A673 (cell line): ENCODE measurements at regions not wholly inside any gene's neighbourhood (a gene's known extent, or its start where the extent isn't known, plus 50 kb on each side); places are given as distances from the start of the nearest gene placed in this dataset.

ENCODE experiments used
- BruUV-seq: library from RNA; stranded (reverse); fragments of 400-500 nt; replicated peaks from 2 replicates; lab custom pipeline; 2021; lab: Mats Ljungman, UMichigan
- CTCF ChIA-PET: fragments of 300-600 bp; sonication (Branson Sonifier 250); formaldehyde crosslinking; loops from one replicate; lab custom pipeline; 2022; ENCODE audit warnings: antibody characterized with exemption; lab: Charles Lee
- POLR2A ChIA-PET: fragments of 300-600 bp; sonication (Branson Sonifier 250); formaldehyde crosslinking; loops from one replicate; lab custom pipeline; 2022; ENCODE audit warnings: antibody characterized with exemption; ENCODE audit not compliant: low non-redundant PET; lab: Charles Lee
- DNase-seq: peaks from one replicate; pipeline ENCODE4 v3.0.0-alpha.2; 2015; ENCODE audit warnings: low spot score
- H3K27ac ChIP-seq: fragments of 200-600 bp; sonication (generic); 2 replicates; pipeline ENCODE4 v1.5.1; 2016; ENCODE audit warnings: mixed run types, low read depth, mild to moderate bottlenecking, mixed read lengths, antibody characterized with exemption, low read length; ENCODE audit not compliant: poor library complexity, severe bottlenecking
- H3K27me3 ChIP-seq: fragments of 200-600 bp; sonication (generic); replicated peaks from 2 replicates; pipeline ENCODE4 v1.6.1; 2017; ENCODE audit warnings: mixed run types, low read depth, mild to moderate bottlenecking, mixed read lengths, antibody characterized with exemption, low read length; ENCODE audit not compliant: insufficient read depth, poor library complexity
- H3K36me3 ChIP-seq: fragments of 200-600 bp; sonication (generic); 2 replicates; pipeline ENCODE4 v1.6.1; 2016; ENCODE audit warnings: mixed run types, mild to moderate bottlenecking, mixed read lengths, antibody characterized with exemption, low read length; ENCODE audit not compliant: insufficient read depth, poor library complexity, severe bottlenecking
- H3K4me1 ChIP-seq: fragments of 200-600 bp; sonication (generic); 2 replicates; pipeline ENCODE4 v1.6.1; 2017; ENCODE audit warnings: mixed run types, mild to moderate bottlenecking, mixed read lengths, antibody characterized with exemption, low read length; ENCODE audit not compliant: insufficient read depth, poor library complexity, severe bottlenecking
- H3K4me3 ChIP-seq: fragments of 200-600 bp; sonication (generic); 2 replicates; pipeline ENCODE4 v1.5.1; 2016; ENCODE audit warnings: low read depth, mixed run types, mild to moderate bottlenecking, mixed read lengths, low read length; ENCODE audit not compliant: poor library complexity, severe bottlenecking
- H3K9me3 ChIP-seq: fragments of 200-600 bp; sonication (generic); 2 replicates; pipeline ENCODE4 v1.6.1; 2016; ENCODE audit warnings: mixed run types, low read depth, mild to moderate bottlenecking, mixed read lengths, antibody characterized with exemption, low read length; ENCODE audit not compliant: poor library complexity, severe bottlenecking
- CTCF ChIP-seq: fragments of 300-800, 200-600 bp; sonication (generic); conservative IDR thresholded peaks from 2 replicates; pipeline ENCODE4 v1.5.1; 2017; ENCODE audit warnings: low read depth, mild to moderate bottlenecking, antibody characterized with exemption, low read length, moderate library complexity, mixed read lengths
- EZH2 ChIP-seq: fragments of 200-600 bp; sonication (generic); IDR thresholded peaks from 2 replicates; pipeline ENCODE4 v1.6.1; 2017; ENCODE audit warnings: borderline replicate concordance, low read depth, mild to moderate bottlenecking, mixed read lengths, antibody characterized with exemption, low read length; ENCODE audit not compliant: poor library complexity, severe bottlenecking
- intact Hi-C: fragments of 100-400 bp; cut with micrococcal nuclease; formaldehyde crosslinking; loops from one replicate; pipeline ENCODE4 v1.10.0; 2022; ENCODE audit not compliant: unreplicated experiment

- Histone ChIP-seq H3K4me3 (no peak overlapping the region), H3K4me1 (no peaks in the 10 kb centered on the region), H3K27ac (no peak overlapping the region), H3K9me3 (no peaks in the 10 kb centered on the region), H3K36me3 (no peaks in the 10 kb centered on the region), H3K27me3 (peaks cover 5% of the 10 kb centered on the region)
- ChIA-PET CTCF (no interaction called here), POLR2A (no interaction called here)
- intact Hi-C loops, result no loop called here
- no peak for DNase-seq
- no TSS peak for BruUV-seq
- TF ChIP-seq EZH2 (no peak), CTCF (no peak)
These were observed 438.1 kb downstream of the IPO8 start for GRCh38 chr12:30257618-30258017.

DNA sequence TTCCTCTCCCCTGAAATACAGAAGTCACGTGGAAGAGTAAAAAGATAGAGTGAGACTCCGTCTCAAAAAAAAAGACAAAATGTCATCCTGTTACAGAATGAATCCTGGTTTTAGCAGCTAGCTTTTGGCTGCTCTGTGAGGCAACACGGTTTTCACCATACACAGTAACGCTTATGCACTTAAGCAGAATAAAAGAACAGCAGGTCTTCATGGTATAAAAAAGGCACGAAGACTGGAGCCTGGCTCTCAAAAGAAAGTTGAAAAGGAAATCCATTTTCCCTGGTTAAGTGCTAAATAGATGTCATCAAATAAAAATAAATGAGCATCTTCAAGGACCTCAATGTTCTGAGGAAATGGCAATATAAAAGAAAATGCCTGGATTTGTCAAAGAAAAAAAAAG, 444.1 kb downstream of the IPO8 start:
- H3K4me1 ChIP-seq, result no peaks in the 10 kb centered on the region
- H3K27ac ChIP-seq, result no peak overlapping the region
- POLR2A ChIA-PET, result no interaction called here
- no peaks in the 10 kb centered on the region for H3K9me3 ChIP-seq
- CTCF ChIA-PET, result no interaction called here
- BruUV-seq, result no TSS peak
- H3K27me3 ChIP-seq, result peaks cover 28% of the 10 kb centered on the region
- no peak overlapping the region for H3K4me3 ChIP-seq
- TF ChIP-seq CTCF (no peak), EZH2 (no peak)
- peak; percentile 72 for DNase-seq
- no peaks in the 10 kb centered on the region for H3K36me3 ChIP-seq
- intact Hi-C loops, result no loop called here

DNA sequence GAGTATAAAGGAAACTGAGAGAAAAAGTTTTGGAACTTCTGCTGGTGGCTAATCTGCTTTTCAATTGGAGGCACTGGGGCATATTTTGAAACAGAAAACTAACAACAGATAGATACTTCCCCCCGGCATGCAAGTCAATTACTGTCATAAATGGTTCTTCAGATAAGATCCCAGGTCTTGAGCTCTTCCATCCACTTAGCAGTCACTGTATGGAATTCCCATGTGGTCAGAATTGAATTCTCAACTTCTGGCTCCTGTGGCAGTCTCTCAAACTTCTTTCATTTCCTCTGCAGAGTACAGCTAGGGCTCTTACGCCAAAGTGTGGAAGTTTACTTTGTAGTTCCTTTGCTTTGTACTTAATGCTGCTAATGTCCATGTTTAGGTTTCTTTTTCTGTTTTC, 452.2 kb downstream of the IPO8 start:
- Histone ChIP-seq H3K9me3 (no peaks in the 10 kb centered on the region), H3K27ac (no peak overlapping the region), H3K4me1 (no peaks in the 10 kb centered on the region), H3K27me3 (peaks cover 43% of the 10 kb centered on the region), H3K36me3 (no peaks in the 10 kb centered on the region), H3K4me3 (no peak overlapping the region)
- CTCF ChIA-PET, result no interaction called here
- BruUV-seq, result no TSS peak
- intact Hi-C loops, result no loop called here
- TF ChIP-seq EZH2 (no peak), CTCF (no peak)
- no peak for DNase-seq
- POLR2A ChIA-PET, result interaction anchor here (0.6 kb wide), 1 partner anchor 550 kb away, joined by 3 read pairs; no protein-coding TSS in a partner anchor
